Urinary bladder (tissue), 3 donors: ENCODE measurements at regions not wholly inside any gene's neighbourhood (a gene's known extent, or its start where the extent isn't known, plus 50 kb on each side); places are given as distances from the start of the nearest gene placed in this dataset.

Experiments used
- DNase-seq: peaks from one replicate; pipeline ENCODE4 v3.0.0-alpha.2; 2015; ENCODE audit errors: extremely low spot score
- H3K27ac ChIP-seq: one replicate; pipeline ENCODE4 v1.5.1; 2013; ENCODE audit warnings: low read depth, mild to moderate bottlenecking, moderate library complexity
- H3K36me3 ChIP-seq: one replicate; pipeline ENCODE4 v1.6.1; 2013; ENCODE audit warnings: mild to moderate bottlenecking, moderate library complexity; ENCODE audit not compliant: insufficient read depth
- H3K4me1 ChIP-seq: one replicate; pipeline ENCODE4 v1.6.1; 2013; ENCODE audit warnings: mild to moderate bottlenecking, moderate library complexity; ENCODE audit not compliant: insufficient read depth
- H3K4me3 ChIP-seq: one replicate; pipeline ENCODE4 v1.5.1; 2013; ENCODE audit warnings: low read depth, low read length
- WGBS: extraction: QIAGEN DNeasy Blood & Tissue Kit; methylation state at CpG from one replicate; pipeline ENCODE4 v1.1.7; 2013; 5-methylcytosine and 5-hydroxymethylcytosine counted together
- donor health status: healthy with polysubstance abuse.
- donor health status: healthy.

DNA sequence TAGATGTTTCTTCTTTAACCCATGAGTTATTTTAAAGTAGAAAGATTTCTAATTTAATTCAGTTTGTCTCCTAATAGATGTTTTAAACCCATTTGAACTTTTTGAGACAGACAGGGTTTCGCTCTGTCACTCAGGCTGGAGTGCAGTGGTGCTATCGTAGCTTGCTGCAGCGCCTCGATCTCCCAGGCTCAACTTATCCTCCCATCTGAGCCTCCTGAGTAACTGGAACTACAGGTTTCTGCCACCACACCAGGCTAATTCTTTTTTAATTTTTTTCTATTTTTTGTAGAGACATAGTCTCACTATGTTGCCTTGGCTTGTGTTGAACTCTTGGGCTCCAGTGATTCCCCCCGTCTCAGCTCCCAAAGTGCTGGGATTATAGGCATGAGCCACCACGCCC, 53.0 kb upstream of the RAB18 start:
- Histone ChIP-seq H3K27ac (no peak overlapping the region), H3K36me3 (no peaks in the 10 kb centered on the region), H3K4me1 (no peaks in the 10 kb centered on the region), H3K4me3 (no peak overlapping the region)
- WGBS = 86% methylated on average over 6 of the region's 6 CpGs
- no peak for DNase-seq

GRCh38 chr10:27450225-27450624, 53.9 kb upstream of the RAB18 start:
- Histone ChIP-seq H3K27ac (no peak overlapping the region), H3K4me1 (no peaks in the 10 kb centered on the region), H3K36me3 (no peaks in the 10 kb centered on the region), H3K4me3 (no peak overlapping the region)
- no peak for DNase-seq

GRCh38 chr10:27449571-27449970, 54.5 kb upstream of the RAB18 start:
- no peak overlapping the region for H3K4me3 ChIP-seq
- 81% methylated on average over 4 of the region's 4 CpGs for WGBS
- no peaks in the 10 kb centered on the region for H3K4me1 ChIP-seq
- H3K36me3 ChIP-seq = no peaks in the 10 kb centered on the region
- no peak for DNase-seq
- no peak overlapping the region for H3K27ac ChIP-seq

- no peak overlapping the region for H3K4me3 ChIP-seq
- no peak for DNase-seq
- 90% methylated on average over 2 of the region's 2 CpGs for WGBS
- H3K36me3 ChIP-seq = no peaks in the 10 kb centered on the region
- no peak overlapping the region for H3K27ac ChIP-seq
- no peaks in the 10 kb centered on the region for H3K4me1 ChIP-seq
Observed at GRCh38 chr10:27448921-27449320, 55.2 kb upstream of the RAB18 start.

GRCh38 chr10:27447540-27447939, 56.6 kb upstream of the RAB18 start:
- Histone ChIP-seq H3K36me3 (no peaks in the 10 kb centered on the region), H3K27ac (no peak overlapping the region), H3K4me1 (no peaks in the 10 kb centered on the region), H3K4me3 (no peak overlapping the region)
- 90% methylated on average over 3 of the region's 3 CpGs for WGBS
- no peak for DNase-seq

DNA sequence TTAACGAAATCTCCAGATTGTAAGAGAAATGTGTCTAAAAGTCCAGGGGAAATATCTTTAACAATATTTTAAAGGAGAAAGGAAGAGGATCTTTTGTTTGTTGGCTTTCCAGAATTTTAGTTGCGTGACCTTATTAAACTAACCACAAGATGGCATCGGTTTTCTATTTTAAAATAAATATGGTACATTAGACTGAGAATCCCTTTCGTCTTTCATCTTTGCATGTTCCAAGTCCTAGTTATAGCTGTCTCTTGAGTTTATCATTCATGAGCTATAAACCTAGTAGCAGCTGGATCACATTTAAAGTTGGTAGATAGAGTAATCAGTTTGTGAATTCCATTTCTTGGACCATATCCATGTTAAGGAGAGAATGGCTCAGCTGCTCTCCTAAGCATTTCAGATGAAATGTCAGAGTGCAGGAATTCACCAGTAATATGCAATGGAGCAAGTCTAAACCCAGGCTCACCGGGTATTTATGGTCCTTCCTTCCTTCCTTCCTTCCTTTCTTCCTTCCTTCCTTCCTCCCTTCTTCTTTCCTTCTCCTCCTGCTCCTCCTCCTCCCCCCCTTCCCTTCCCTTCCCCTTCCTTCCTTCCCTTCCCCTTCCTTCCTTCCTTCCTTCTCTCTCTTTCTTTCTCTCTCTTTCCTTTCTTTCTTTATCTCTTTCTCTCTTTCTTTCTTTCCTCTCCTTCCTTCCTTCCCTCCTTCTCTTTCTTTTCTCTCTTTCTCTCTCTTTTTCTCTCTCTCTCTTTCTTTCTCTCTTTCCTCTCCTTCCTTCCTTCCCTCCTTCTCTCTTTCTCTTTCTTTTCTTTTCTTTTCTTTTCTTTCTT, 57.8 kb upstream of the RAB18 start:
- 2% methylated on average over 5 of the region's 5 CpGs for WGBS
- Histone ChIP-seq H3K4me3 (peak overlapping the region; percentile 9), H3K36me3 (no peaks in the 10 kb centered on the region), H3K27ac (no peak overlapping the region), H3K4me1 (no peaks in the 10 kb centered on the region)
- DNase-seq = peak; percentile 10

- WGBS = 74% methylated on average over 5 of the region's 5 CpGs
- no peak for DNase-seq
- Histone ChIP-seq H3K4me1 (no peaks in the 10 kb centered on the region), H3K27ac (no peak overlapping the region), H3K4me3 (no peak overlapping the region), H3K36me3 (no peaks in the 10 kb centered on the region)
Observed at GRCh38 chr10:27445070-27445469, 59.0 kb upstream of the RAB18 start.

DNA sequence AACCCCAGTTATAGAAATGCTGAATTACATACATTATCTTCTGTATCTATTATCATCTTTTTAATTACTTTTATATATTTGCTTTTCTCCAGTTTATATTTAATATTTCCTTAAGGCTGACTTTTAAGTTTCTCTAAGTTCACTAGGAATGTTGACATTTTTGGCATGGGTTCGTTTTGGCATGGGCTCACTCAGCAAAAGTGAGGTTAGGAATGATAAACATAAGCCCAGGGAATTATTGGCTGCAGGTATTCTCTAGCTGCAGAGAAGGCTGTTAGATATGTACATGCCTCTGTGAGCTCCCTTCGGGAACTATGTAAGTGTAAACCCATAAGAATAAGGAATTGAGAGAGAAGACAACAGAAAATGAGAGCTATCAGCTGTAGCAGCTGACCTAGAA, 63.6 kb upstream of the RAB18 start:
- Histone ChIP-seq H3K4me1 (no peaks in the 10 kb centered on the region), H3K4me3 (no peak overlapping the region), H3K36me3 (no peaks in the 10 kb centered on the region), H3K27ac (no peak overlapping the region)
- WGBS = 20% methylated on average over 2 of the region's 2 CpGs
- DNase-seq = no peak

- no peaks in the 10 kb centered on the region for H3K4me1 ChIP-seq
- no peaks in the 10 kb centered on the region for H3K36me3 ChIP-seq
- no peak overlapping the region for H3K4me3 ChIP-seq
Observed at GRCh38 chr10:27440021-27440420, 64.1 kb upstream of the RAB18 start.

GRCh38 chr10:27439101-27439500, 65.0 kb upstream of the RAB18 start:
- DNase-seq = no peak
- Histone ChIP-seq H3K4me1 (no peaks in the 10 kb centered on the region), H3K4me3 (no peak overlapping the region), H3K27ac (no peak overlapping the region), H3K36me3 (no peaks in the 10 kb centered on the region)
- 63% methylated on average over 1 of the region's 1 CpG for WGBS

More at GRCh38 chr10:27440021-27440420, 64.1 kb upstream of the RAB18 start:
- no peak for DNase-seq
- H3K27ac ChIP-seq = no peak overlapping the region

- H3K4me1 ChIP-seq = no peaks in the 10 kb centered on the region
- H3K27ac ChIP-seq = no peak overlapping the region
- DNase-seq = no peak
- no peaks in the 10 kb centered on the region for H3K36me3 ChIP-seq
- H3K4me3 ChIP-seq = no peak overlapping the region
Observed at GRCh38 chr10:27437775-27438174, 66.3 kb upstream of the RAB18 start.

GRCh38 chr10:27436710-27437109, 67.4 kb upstream of the RAB18 start:
- WGBS = 80% methylated on average over 8 of the region's 8 CpGs
- Histone ChIP-seq H3K27ac (no peak overlapping the region), H3K4me1 (no peaks in the 10 kb centered on the region), H3K4me3 (no peak overlapping the region), H3K36me3 (no peaks in the 10 kb centered on the region)
- no peak for DNase-seq

GRCh38 chr10:27433976-27434375, 70.1 kb upstream of the RAB18 start:
- no peak overlapping the region for H3K27ac ChIP-seq
- 93% methylated on average over 2 of the region's 2 CpGs for WGBS

DNA sequence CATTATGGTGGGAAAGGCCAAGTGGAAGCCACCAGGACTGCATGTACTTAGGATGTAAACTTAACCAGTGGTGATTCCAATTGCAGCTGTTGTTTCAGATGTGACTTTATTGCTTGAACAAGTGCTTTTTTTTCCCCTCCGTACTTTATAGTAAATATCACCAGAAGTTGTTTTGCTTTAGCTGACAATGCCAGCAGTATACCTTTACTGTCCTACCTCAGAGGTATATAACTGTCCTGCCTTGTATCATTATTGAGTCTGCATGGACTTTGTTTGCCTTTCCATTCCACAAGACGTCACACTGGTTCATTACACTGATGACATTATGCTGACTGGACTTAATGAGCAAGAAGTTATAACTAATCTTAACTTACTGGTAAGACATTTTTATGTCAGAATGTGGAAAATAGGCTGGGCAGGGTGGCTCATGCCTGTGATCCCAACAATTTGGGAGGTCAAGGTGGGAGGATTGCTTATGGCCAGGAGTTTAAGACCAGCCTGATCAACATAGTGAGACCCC, 77.1 kb upstream of the RAB18 start:
- 63% methylated on average over 2 of the region's 2 CpGs for WGBS
- no peak for DNase-seq
- H3K4me3 ChIP-seq = no peak overlapping the region

More at GRCh38 chr10:27433976-27434375, 70.1 kb upstream of the RAB18 start:
- no peaks in the 10 kb centered on the region for H3K4me1 ChIP-seq
- no peaks in the 10 kb centered on the region for H3K36me3 ChIP-seq
- H3K4me3 ChIP-seq = no peak overlapping the region
- no peak for DNase-seq

More for the DNA sequence above, 77.1 kb upstream of the RAB18 start:
- Histone ChIP-seq H3K4me1 (no peaks in the 10 kb centered on the region), H3K27ac (no peak overlapping the region), H3K36me3 (no peaks in the 10 kb centered on the region)
